Hematopoietic multipotent progenitor cell treated with erythropoietin and hydrocortisone succinate and interleukin-3 and kit ligand, for 17 days (in vitro differentiated cells): ENCODE measurements at regions not wholly inside any gene's neighbourhood (a gene's known extent, or its start where the extent isn't known, plus 50 kb on each side); places are given as distances from the start of the nearest gene placed in this dataset.
"Not testable (repeated sequence)": the region's sequence is repeated elsewhere in the genome, so short reads cannot be mapped to it uniquely, and the experiment has no call there.

ENCODE experiments used
- DNase-seq: peaks from one replicate; pipeline ENCODE4 v3.0.0-alpha.2; 2015; ENCODE audit warnings: low spot score

DNA sequence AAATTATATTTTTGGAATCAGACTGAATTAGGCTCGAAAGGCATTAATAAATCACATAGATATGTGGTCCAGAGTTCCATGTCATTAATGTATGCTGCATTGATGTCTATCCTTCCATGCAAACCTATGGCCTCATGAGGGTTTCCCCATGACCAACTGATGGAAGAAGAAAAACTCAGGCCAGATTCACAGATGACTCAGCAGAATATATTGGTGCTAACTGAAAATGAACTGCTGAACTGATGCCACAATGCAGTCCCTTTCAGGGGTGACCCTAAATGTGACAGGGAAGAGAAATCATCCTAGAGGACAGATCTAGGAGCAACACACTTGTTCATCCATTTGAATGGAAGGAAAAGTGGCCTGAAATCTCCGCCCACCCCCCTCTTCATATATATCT lies 110.5 kb upstream of the KCND3 start:
- no peak for DNase-seq

DNA sequence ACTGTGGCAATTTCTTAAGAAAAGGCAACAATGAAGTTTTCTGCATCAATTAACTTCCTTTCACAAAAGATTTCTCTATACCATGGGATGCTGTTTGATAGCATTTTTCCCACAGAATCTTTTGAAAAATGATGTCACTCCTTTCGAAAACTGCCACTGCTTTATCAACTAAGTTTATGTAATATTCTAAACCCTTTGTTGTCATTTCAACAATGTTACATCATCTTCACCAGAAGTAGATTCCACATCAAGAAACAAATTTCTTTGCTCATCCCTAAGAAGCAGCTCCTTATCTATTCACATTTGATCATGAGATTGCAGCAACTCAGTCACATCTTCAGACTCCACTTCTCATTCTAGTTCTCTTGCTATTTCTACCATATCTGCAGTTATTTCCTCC lies 116.1 kb upstream of the KCND3 start:
- DNase-seq: no peak

DNA sequence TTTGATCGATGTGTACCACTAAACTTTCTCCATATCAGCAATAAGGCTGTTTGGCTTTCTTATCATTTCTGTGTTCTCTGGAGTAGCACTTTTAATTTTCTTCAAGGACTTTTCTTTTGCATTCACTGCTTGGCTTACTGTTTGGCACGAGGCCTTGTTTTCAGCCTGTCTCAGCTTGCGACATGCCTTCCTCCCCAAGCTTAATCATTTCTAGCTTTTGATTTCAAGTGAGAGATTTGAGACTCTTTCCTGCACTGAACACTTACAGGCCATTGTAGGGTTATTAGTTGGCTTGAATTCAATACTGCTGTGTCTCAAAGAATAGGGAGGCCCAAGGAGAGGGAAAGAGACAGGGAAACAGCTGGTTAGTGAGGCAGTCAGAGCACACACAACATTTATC lies 120.6 kb upstream of the KCND3 start:
- no peak for DNase-seq

DNA sequence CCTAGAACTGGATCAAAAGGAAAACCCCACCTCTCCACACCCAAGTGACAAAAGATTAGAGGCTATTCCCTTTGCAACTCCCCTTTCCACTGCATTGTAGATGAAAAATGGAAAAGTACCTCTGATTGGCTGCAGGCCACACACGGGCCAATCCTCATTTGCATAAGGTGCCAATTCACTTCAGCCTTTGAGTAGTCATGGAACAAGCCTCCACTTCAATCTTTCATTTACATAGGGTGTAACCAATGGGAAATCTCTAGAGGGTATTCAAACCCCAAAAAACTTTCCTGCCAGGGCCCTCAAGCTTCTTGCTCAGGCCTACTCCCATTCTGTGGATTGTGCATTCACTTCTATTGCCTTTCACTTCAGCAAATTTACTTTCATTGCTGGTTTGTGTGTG lies 122.3 kb upstream of the KCND3 start:
- no peak for DNase-seq

DNA sequence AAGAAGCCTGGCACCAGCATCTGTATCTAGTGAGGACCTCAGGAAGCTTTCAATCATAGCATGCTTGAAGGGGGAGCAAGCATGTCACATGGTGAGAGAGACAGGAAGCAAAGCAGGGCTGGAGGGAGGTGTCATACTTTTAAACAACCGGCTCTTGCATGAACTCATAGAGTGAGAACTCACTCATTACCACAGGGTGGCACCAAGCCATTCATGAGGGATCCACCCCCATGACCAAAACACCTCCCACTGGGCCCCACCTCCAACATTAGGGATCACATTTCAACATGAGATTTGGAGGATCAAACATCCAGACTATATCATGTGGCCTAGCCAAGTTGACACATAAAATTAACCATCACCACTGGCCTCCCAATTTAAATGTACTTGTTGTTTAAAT lies 125.1 kb upstream of the KCND3 start:
- DNase-seq: no peak

DNA sequence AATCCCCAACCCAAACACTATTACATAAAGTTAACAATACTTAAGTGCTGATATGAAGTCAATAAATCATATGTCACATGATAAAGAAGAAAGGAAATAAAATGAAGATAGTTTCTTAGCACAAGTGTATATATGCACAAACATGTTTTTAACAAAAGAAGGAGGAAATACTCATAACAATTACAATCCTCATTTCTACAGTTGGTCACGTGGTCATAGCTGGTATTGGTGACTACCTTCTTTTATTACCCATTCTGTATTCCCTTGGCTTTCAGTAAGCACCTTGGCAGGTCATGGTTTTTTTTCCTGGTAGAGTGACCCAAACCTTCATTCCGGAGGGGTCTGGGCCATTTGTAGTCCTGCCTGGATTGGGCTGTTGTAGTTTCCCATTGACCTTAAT lies 137.1 kb upstream of the KCND3 start:
- DNase-seq: no peak

DNA sequence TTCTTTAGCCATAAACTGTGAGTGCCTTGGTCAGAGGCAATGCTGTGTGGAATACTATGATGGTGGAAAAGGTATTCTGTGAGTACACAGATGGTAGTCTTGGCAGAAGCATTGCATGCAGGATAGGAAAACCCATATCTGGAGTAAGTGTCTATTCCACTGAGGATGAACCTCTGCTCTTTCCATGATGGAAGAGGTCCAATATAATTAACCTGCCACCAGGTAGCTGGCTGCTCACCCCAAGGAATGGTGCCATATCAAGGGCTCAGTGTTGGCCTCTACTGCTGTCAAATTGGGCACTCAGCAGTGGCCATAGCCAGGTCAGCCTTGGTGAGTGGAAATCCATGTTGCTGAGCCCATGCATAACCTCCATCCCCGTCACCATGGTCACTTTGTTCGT lies 138.1 kb upstream of the KCND3 start:
- not testable (repeated sequence) for DNase-seq

DNA sequence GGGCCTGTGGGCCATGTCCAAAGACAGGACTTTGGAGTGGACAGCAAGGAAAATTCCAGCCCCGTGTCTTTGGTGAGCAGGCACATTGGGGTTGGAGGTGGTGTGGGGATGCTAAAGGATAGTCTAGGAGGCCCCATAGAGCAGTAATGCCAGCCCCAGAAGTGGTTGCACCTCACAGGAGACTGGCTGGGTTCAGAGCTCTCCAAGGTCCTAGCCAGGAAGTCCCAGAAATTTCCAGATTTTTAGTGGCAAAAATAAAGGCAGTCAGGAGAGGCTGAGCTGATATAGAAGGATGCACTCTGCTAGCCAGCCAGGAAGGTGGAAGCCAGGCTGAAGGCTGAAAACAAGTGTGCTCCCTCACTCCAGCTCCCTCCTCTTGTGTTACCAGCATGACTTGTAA lies 144.0 kb upstream of the KCND3 start:
- no peak for DNase-seq

DNA sequence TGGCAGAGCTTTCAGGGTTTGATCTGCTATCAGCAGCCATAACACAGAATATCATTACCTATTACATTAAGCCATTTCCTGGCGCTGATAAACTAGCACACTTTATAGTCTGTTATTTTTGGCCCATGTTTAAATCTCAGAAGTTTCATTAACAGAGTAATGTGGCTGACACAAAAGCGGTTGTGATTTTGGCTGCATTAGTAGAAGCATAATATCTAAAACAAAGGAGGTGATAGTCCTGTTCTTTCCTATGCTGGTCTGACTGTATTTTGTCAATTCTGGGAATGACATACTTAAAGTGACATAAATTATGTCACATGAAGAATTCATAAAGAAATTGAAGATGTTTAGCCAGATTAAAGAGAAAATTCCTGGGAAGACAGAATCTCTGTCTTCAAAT lies 151.3 kb upstream of the KCND3 start:
- DNase-seq: no peak

DNA sequence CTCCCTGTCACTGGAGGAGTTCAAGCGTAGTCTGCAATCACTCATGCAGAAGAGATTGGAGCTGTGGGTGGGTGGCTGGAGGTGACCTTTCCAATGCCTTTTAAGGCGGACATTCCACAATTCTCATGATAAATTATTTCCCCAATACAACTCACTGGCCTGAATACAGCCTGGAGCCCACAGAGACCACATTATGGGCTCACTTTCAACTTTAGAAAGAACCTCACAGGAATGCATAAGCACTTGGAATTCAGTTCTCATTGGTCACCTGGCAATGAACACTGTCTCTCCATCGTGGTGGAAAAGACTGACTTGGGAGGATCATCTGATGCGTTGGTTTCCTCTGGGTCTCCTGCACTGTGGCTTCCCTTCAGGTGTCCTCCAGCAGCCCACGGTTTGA lies 151.8 kb upstream of the KCND3 start:
- no peak for DNase-seq

DNA sequence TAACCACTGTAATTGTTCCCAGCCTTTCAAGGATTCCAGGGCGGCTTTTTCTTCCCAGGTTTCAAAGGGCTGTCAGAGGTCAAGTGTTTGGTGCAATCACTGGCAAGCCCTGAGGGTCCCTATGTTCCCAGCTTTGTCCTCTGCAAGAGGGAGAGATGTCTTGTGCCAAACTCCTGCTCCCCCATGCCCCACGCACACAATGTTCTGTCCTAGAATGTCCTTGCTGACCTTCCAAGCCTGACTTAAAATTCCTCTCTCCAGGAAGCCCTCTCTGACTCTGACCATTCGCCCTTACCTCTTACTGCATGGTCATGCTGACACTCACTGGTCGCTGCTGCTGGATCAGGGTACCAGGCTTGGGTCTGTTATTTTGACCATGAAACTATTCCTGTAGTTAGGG lies 152.5 kb upstream of the KCND3 start:
- DNase-seq: no peak

DNA sequence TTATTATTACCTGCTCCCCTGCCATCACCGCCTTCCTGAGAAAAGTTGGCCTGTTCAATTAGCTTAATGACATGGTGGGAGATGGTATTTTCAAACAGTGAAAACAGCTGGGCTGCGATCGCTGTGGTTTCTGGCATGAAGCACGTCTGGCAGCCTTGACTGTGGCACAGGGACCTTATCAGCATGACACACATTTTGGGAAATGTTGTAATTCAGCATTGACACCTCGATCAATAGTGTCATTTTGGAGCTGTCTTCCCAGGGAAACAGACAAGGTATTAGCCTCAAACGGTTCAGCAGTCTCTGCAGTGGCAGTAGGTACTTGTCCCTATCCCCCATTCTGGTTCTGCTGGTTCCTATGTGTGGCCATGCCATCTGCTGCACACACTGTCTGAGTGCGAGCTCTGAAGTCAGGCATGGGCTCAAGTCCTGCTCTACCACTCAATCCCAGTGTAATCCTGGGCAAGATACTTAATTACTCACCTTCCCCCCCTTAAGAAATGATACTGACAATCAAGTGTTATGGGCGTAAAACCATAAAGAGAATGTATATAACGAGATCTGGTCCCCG lies 154.5 kb upstream of the KCND3 start:
- DNase-seq: no peak

DNA sequence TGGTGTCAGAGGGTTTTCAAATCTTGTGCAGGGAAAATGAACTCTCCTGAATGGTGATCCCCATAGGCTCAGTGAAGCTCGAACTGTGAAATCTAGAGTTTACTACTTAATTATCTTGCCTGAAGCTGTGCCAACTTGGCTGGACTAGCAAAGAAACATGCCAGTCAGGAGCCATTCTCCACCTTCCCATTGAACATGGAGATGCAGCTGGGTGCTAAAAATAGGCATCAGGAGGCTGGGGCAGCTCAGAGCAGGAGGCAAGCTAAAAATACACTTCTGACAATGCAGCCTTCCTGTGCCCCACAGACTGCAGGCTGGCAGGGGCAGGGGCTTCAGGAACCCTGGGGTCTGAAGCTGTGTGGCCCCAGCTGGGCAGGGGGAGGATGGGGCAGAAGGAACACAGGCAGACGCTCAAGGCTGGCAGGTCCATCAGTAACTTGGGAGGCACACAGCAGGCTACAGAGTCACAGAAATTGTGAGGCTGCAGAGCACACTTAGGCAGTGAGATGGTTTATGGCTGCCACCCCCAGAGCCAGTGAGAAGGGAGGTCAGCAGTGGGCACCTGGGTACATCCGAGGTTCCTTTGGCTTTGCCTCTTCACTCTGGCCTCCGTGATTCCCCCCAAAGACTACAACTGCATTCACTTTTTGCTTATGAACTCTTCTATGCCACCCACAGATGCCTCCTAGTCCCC lies 155.4 kb upstream of the KCND3 start:
- no peak for DNase-seq

DNA sequence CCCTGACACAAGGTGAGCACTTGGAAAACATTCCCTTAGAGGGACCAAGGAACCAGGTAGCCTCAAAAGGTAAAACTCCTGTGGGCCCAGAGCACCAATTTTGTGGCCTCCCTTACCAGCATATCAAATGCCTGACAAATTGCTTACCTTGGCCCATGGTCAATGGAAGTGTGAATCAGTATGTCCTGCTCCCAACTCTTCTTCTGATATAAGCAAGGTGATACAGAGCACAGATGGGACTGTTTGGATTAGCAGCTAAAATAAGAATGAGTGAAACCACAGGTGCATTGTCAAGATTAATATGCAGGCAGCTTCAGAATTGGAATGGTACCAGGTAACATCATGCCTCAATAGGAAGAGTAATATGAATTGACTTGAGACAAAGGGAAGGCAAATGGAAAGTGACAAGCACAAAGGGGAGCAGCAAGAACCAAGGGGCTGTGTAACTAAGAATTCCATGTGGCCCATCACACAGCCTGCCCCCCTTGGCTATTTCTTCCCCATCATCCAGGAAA lies 156.8 kb upstream of the KCND3 start:
- no peak for DNase-seq

DNA sequence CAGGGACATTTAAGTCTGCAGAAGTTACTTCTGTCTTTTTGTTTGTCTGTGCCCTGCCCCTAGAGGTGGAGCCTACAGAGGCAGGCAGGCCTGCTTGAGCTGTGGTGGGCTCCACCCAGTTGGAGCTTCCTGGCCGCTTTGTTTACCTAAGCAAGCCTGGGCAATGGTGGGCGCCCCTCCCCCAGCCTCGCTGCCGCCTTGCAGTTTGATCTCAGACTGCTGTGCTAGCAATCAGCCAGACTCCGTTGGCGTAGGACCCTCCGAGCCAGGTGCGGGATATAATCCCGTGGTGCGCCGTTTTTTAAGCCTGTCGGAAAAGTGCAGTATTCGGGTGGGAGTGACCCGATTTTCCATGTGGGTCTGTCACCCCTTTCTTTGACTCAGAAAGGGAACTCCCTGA lies 170.7 kb upstream of the KCND3 start:
- DNase-seq: not testable (repeated sequence)

DNA sequence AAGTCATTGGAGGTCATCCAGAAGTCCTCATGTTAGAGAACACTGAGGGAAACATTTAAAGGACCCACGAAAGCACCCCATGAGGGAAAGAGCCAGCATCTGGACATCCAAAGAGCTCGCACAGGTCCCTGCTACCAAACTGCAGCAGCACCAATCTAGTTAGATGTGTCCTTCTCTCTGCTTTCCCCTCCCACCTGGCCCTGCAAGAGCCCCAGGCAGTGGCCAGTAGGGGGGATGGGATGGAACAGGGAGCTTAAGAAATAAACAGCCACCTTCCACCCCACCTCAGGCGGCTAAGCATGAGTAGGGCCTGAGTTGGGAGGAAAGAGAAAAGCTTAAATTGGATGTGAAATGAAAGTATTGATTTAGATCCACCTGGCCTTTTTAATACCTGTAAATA lies 175.9 kb upstream of the KCND3 start:
- no peak for DNase-seq

DNA sequence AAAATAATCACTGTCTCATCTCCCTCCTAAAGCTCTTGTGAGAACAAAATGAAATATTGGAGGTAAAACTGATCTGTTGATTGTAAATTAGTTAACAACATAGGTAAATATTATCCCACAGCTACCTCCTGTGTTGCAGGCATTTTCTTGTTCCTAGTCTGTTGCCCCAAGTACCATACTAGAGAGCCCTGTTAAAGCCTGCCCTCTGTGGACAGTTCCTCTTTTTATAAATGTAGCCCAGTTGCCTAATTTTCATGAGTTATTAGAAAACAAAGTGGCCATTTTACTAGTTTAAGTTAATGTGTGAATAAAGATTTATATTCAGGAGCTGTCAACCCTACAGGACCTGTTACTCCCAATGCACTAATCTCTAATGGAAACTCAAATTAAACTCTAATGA lies 180.0 kb upstream of the KCND3 start:
- DNase-seq: no peak

DNA sequence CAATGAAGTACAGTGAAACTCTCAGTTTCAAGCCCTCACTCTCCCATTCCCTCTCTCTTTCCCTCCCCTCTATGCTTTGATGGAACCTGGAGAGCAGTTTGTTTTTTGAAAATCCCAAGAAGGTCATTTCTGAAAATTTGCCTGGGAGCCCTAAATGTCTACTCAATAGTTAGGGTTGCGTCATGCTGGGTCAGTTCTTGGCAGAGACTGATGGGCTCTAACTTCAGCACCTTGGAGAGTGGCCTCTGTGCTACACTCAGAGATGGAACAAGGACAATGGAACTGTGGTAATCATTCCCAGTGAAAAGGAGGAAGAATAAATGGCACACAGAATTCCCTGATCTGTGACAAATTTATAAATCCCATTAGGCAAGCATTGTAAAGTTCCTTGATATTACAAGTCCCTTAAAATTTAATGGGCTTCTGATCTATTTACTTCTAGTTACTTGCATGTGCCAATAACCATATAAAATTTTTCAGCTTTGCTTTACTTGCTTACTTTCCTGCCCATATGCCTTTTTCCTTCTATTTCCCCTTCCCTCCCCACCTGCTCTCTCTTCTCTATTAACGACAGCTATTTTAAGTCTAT lies 182.9 kb upstream of the KCND3 start:
- DNase-seq: no peak

DNA sequence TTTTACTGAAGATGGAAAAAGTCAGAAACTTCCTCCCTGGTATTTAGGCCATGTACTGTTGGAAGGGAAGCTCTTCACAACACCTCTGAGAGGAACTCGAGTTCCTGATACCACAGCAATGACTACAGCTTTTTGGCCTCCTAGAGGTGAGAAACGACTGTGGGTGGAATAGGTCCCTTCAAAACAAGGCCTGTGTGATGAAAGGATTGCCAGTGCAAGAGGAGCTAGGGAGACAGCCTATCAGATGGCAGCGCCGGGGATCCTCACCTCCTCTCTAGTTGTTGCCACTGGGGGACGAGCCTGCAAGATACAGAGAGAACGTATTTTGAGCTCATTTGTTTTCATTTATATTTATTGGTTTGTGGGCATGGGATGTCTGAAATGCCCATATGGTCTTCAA lies 187.8 kb upstream of the KCND3 start:
- DNase-seq: no peak

DNA sequence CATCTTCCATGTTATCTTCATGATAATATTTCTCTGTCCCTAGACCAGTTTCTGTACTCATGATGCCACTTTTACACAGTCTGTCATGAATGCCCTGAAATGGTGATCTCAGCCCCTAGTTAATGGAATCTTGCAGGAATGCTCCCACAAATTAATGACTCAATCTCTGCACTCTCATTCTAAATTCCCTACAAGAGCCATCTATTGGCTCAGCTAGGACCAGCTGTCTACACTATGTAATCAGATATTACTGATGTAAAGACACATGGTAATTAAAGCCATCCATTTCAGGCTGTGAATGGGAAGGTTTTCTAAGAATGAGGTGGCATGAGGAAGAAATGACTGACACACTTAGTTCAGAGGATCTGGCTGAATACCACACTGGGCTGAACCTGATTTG lies 199.1 kb upstream of the KCND3 start:
- no peak for DNase-seq

DNA sequence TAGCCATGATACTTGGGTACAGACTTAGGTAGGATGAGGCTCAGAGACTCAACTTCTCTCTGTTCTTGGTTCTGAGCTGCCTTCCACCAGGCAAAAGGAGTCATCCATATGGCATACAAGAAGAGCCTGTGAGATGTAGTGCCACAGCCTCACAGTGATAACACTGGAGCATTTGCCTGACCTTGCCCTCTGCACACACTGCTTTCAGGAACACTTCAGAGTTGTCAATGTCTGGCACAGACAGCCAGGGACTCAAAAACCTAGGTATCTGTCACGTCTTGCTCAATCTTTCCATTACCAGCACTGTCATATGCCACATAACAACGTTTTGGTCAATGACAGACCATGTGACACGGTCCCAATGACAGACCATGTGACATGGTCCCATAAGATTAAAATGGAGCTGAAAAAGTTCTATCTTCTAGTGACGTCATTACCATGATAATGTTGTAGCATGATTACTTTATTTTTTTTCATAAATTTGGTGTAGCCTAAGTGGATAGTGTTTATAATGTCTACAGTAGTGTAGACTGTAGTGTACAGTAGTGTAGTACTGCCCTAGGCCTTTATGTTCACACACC lies 199.9 kb upstream of the CTTNBP2NL start:
- DNase-seq: no peak

DNA sequence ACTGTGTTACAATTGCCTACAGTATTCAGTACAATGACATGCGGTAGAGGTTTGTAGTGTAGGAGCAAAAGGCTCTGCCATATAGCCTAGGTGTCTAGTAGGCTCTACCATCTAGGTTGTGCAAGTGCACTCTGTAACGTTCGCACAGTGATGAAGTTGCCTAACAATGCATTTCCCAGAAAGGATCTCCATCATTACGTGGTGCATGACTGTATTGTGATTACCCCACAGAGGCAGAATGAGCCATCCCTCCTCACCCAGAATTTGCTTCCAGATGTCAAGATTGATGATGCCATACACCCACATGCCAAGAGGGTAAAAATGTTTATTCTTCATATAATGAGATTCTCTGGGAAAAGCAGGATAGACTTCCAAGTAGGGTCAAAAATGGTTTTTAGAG lies 199.3 kb upstream of the CTTNBP2NL start:
- no peak for DNase-seq

DNA sequence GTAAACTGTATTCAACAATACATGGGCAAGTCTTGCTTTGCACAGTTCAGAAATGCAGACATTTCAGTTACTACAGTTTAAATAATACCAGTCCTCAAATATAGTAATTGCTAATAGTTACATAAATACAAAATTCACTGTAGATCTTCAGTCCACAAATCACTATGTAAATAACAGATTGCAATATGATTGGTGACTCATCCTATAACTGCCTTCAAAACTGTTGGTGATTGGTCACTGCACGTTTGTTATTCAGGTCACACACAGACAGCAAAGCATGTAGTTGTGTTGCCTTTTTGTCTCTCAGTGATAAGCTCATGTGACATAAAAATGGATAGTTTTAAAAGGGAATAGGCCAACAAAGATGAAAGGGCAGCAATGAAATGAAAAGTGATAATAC lies 186.5 kb upstream of the CTTNBP2NL start:
- no peak for DNase-seq
